Endothelial cell of umbilical vein (primary cell): ENCODE measurements at regions not wholly inside any gene's neighbourhood (a gene's known extent, or its start where the extent isn't known, plus 50 kb on each side); places are given as distances from the start of the nearest gene placed in this dataset.

Experiments used
- BruUV-seq: library from RNA; stranded (reverse); fragments of 400-500 nt; replicated peaks from 2 replicates; lab custom pipeline; 2021; lab: Mats Ljungman, UMichigan
- CTCF ChIA-PET: fragments of 300-600, 350-600 bp; sonication (Branson Sonifier 250); formaldehyde crosslinking; loops from one replicate; lab custom pipeline; 2021; ENCODE audit warnings: antibody characterized with exemption, inconsistent platforms; lab: Charles Lee
- POLR2A ChIA-PET: fragments of 300-600, 350-600 bp; sonication (Branson Sonifier 250); formaldehyde crosslinking; loops from one replicate; lab custom pipeline; 2021; ENCODE audit warnings: antibody characterized with exemption, inconsistent platforms; lab: Charles Lee
- DNase-seq: peaks from one replicate; pipeline ENCODE4 v3.0.0-alpha.2; 2011; ENCODE audit warnings: low read depth, low spot score
- FAIRE-seq: peaks from 2 replicates; lab custom pipeline; 2011; peaks lifted over from hg19 to GRCh38; lab: Jason Lieb, UNC
- H2AFZ ChIP-seq: 2 replicates; pipeline ENCODE4 v1.6.0; 2012; ENCODE audit warnings: low read depth, low read length, control low read depth, inconsistent platforms
- H3K27ac ChIP-seq: 2 replicates; pipeline ENCODE4 v1.5.1; 2011; ENCODE audit warnings: low read depth, mild to moderate bottlenecking, control low read depth, low read length, moderate library complexity; ENCODE audit not compliant: insufficient read depth
- H3K27me3 ChIP-seq, 2 experiments: 2 replicates each; pipeline versions ENCODE4 v1.6.0 to v1.6.1; 2011; ENCODE audit warnings: low read length in 2 of 2, mixed read lengths in 1 of 2; ENCODE audit not compliant: control insufficient read depth in 2 of 2, insufficient read depth in 2 of 2
- H3K36me3 ChIP-seq, 2 experiments: 2 replicates in 1 of 2; 3 replicates in 1 of 2; pipeline ENCODE4 v1.5.1; 2011; ENCODE audit warnings: low read length in 2 of 2, mild to moderate bottlenecking in 1 of 2, moderate library complexity in 1 of 2; ENCODE audit not compliant: control insufficient read depth in 2 of 2, insufficient read depth in 2 of 2; ENCODE audit errors: extremely low read depth in 1 of 2
- H3K4me1 ChIP-seq: 3 replicates; pipeline ENCODE4 v1.5.1; 2011; ENCODE audit warnings: mild to moderate bottlenecking, low read length; ENCODE audit not compliant: control insufficient read depth, insufficient read depth; ENCODE audit errors: extremely low read depth
- H3K4me2 ChIP-seq: 2 replicates; pipeline ENCODE4 v1.6.1; 2011; ENCODE audit warnings: low read length, control low read depth, mixed read lengths; ENCODE audit not compliant: insufficient read depth
- H3K4me3 ChIP-seq, 3 experiments: fragments of 200-600 bp in 1 of 3; sonication (generic), shearing (Covaris generic) in 1 of 3; replicated peaks in 1 of 3; 2 replicates each; pipeline ENCODE4 v1.5.1; 2011 to 2016; ENCODE audit warnings: control low read depth in 3 of 3, low read length in 3 of 3, mild to moderate bottlenecking in 2 of 3, inconsistent platforms in 1 of 3, low read depth in 1 of 3, moderate library complexity in 1 of 3; ENCODE audit not compliant: insufficient read depth in 1 of 3
- H3K79me2 ChIP-seq: 2 replicates; pipeline ENCODE4 v1.6.0; 2012; ENCODE audit warnings: low read length, inconsistent platforms; ENCODE audit not compliant: control insufficient read depth, insufficient read depth
- H3K9ac ChIP-seq: replicated peaks from 2 replicates; pipeline ENCODE3; 2011; ENCODE audit warnings: low read length, control low read depth; ENCODE audit not compliant: insufficient read depth; ENCODE audit errors: extremely low read depth
- H3K9me1 ChIP-seq: replicated peaks from 3 replicates; pipeline ENCODE4 v1.6.0; 2011; ENCODE audit warnings: mild to moderate bottlenecking, low read length; ENCODE audit not compliant: control insufficient read depth, insufficient read depth; ENCODE audit errors: extremely low read depth
- H3K9me3 ChIP-seq: replicated peaks from 2 replicates; pipeline ENCODE4 v1.5.1; 2012; ENCODE audit warnings: low read length, inconsistent platforms; ENCODE audit not compliant: control insufficient read depth, insufficient read depth
- H4K20me1 ChIP-seq: replicated peaks from 2 replicates; pipeline ENCODE3; 2011; ENCODE audit warnings: mild to moderate bottlenecking, low read length; ENCODE audit not compliant: control insufficient read depth, insufficient read depth; ENCODE audit errors: extremely low read depth
- EZH2 ChIP-seq: IDR thresholded peaks from 2 replicates; pipeline ENCODE4 v1.6.1; 2012; ENCODE audit warnings: borderline replicate concordance, low read depth, mild to moderate bottlenecking, moderate library complexity, low read length, inconsistent platforms; ENCODE audit not compliant: severe bottlenecking
- FOS ChIP-seq: IDR thresholded peaks from 2 replicates; pipeline ENCODE4 v1.6.1; 2011; ENCODE audit warnings: mild to moderate bottlenecking, low read length, moderate library complexity, borderline replicate concordance; ENCODE audit not compliant: insufficient read depth
- GATA2 ChIP-seq: IDR thresholded peaks from 2 replicates; pipeline ENCODE4 v1.7.0; 2011; ENCODE audit warnings: low read depth, mild to moderate bottlenecking, moderate library complexity, mixed read lengths, low read length; ENCODE audit not compliant: insufficient read length, insufficient read depth
- JUN ChIP-seq: IDR thresholded peaks from 2 replicates; pipeline ENCODE4 v1.6.1; 2011; ENCODE audit warnings: borderline replicate concordance, low read depth; ENCODE audit not compliant: insufficient read length, insufficient read depth
- MYC ChIP-seq: IDR thresholded peaks from one replicate; pipeline ENCODE4 v1.6.1; 2011; ENCODE audit warnings: mild to moderate bottlenecking, low read depth, low read length
- POLR2A ChIP-seq: IDR thresholded peaks from 2 replicates; pipeline ENCODE4 v1.6.1; 2012; ENCODE audit warnings: low read depth, mild to moderate bottlenecking, control low read depth, low read length
- POLR2AphosphoS5 ChIP-seq: IDR thresholded peaks from 2 replicates; pipeline ENCODE4 v1.6.1; 2012; ENCODE audit warnings: low read depth, mild to moderate bottlenecking, control low read depth, low read length, moderate library complexity; ENCODE audit not compliant: insufficient read depth
- dilution Hi-C: fragments of 300-500 bp; cut with MboI; formaldehyde crosslinking; loops from one replicate; pipeline ENCODE4 v1.15.0; 2019; ENCODE audit warnings: low sequenced_read_pairs; ENCODE audit not compliant: extremely low pct_ligation_motif_present
- intact Hi-C: fragments of 100-400 bp; cut with micrococcal nuclease; formaldehyde crosslinking; loops from one replicate; pipeline ENCODE4 v1.10.0; 2022
- TF ChIP-seq, protein P1 (sequence below): IDR thresholded peaks from 2 replicates; pipeline ENCODE4 v1.6.1; 2011; ENCODE audit not compliant: insufficient read depth, insufficient read length
- TF ChIP-seq, protein P2 (sequence below), 2 donors: IDR thresholded peaks; 1 replicate in 1 of 2; 2 replicates in 1 of 2; pipeline ENCODE4 v1.5.1; 2011; ENCODE audit warnings: low read length in 2 of 2, mild to moderate bottlenecking in 2 of 2, moderate library complexity in 2 of 2, control low read depth in 1 of 2, inconsistent platforms in 1 of 2, low read depth in 1 of 2; ENCODE audit not compliant: insufficient read depth in 1 of 2; ENCODE audit errors: extremely low read depth in 1 of 2

DNA sequence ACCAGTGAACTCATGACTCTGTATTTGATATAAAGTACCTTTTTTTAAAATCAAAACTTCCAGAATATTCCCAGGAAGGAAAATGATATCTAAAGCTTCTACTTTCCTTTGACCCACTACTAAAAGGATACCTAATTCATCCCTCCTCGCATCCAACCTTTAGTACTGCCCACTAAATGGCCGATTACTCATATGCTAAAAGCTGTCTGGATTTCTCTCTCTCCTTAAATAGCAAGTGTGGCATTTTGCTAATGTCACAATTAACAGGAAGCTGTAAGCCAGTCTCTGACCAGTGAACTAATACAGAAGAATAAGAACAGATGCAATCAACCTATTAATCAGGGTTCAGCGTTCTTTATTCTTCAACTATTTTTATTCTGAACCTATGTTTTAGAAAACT, 59.0 kb downstream of the DNAJB9 start:
- intact Hi-C loops = no loop called here
- POLR2A ChIA-PET = no interaction called here
- no TSS peak for BruUV-seq
- no peak overlapping the region for H3K27ac ChIP-seq
- no peaks in the 10 kb centered on the region for H3K4me1 ChIP-seq
- H4K20me1 ChIP-seq = no peaks in the 10 kb centered on the region
- H3K4me3 ChIP-seq = no peak overlapping the region
- no peaks in the 10 kb centered on the region for H3K79me2 ChIP-seq
- FAIRE-seq (no peak), DNase-seq (no peak)
- peaks cover 6 to 13% of the 10 kb centered on the region in 2 experiments for H3K27me3 ChIP-seq
- H2AFZ ChIP-seq = no peak overlapping the region
- dilution Hi-C loops = no loop called here
- H3K36me3 ChIP-seq = no peaks in the 10 kb centered on the region
- no peaks in the 10 kb centered on the region for H3K9me1 ChIP-seq
- no peaks in the 10 kb centered on the region for H3K9me3 ChIP-seq
- H3K4me2 ChIP-seq = no peak overlapping the region
- H3K9ac ChIP-seq = no peak overlapping the region
- CTCF ChIA-PET = no interaction called here
- TF ChIP-seq POLR2AphosphoS5 = no peak
- TF ChIP-seq, protein P1, sequence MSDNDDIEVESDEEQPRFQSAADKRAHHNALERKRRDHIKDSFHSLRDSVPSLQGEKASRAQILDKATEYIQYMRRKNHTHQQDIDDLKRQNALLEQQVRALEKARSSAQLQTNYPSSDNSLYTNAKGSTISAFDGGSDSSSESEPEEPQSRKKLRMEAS = no peak
- TF ChIP-seq JUN = no peak
- no peak for TF ChIP-seq MYC
- no peak for TF ChIP-seq EZH2
- TF ChIP-seq, protein P2, sequence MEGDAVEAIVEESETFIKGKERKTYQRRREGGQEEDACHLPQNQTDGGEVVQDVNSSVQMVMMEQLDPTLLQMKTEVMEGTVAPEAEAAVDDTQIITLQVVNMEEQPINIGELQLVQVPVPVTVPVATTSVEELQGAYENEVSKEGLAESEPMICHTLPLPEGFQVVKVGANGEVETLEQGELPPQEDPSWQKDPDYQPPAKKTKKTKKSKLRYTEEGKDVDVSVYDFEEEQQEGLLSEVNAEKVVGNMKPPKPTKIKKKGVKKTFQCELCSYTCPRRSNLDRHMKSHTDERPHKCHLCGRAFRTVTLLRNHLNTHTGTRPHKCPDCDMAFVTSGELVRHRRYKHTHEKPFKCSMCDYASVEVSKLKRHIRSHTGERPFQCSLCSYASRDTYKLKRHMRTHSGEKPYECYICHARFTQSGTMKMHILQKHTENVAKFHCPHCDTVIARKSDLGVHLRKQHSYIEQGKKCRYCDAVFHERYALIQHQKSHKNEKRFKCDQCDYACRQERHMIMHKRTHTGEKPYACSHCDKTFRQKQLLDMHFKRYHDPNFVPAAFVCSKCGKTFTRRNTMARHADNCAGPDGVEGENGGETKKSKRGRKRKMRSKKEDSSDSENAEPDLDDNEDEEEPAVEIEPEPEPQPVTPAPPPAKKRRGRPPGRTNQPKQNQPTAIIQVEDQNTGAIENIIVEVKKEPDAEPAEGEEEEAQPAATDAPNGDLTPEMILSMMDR (IDR thresholded peaks at IDR 0.05; ENCODE audit: extremely low read depth in 1 of 2, insufficient read depth in 1 of 2, low read depth in 1 of 2, low read length in 2 of 2) = no peak
- no peak for TF ChIP-seq FOS
- TF ChIP-seq POLR2A = no peak
- TF ChIP-seq GATA2 = no peak
